Left cardiac atrium (tissue), 4 donors: ENCODE measurements at regions not wholly inside any gene's neighbourhood (a gene's known extent, or its start where the extent isn't known, plus 50 kb on each side); places are given as distances from the start of the nearest gene placed in this dataset.

Source experiments
- ATAC-seq, 2 donors: fragments of 200-7000 bp; cut with Tn5 transposase; one replicate each; pipeline ENCODE4 v1.9.1; 2020; ENCODE audit warnings: mild to moderate bottlenecking in 2 of 2, moderate library complexity in 2 of 2
- DNase-seq: peaks from one replicate; pipeline ENCODE4 v3.0.0-alpha.2; 2020
- intact Hi-C, 2 donors: fragments of 100-400 bp; cut with DNase I; formaldehyde crosslinking; loops; one replicate each; pipeline versions ENCODE4 v1.14.1 to v1.15.1; 2022 to 2023
- donor health status: DM: no; HTN: yes; CAD: no.
- donor health status: DM: no; HTN: yes; CAD: no; lungs with severe emphysema.
- donor health status: DM: yes; HTN: yes; CAD: no.
- donor health status: Dilated cardiomyopathy.

- ATAC-seq = no peak
- intact Hi-C loops = no loop called here
Measured at GRCh38 chr7:41809940-41810576, 107.2 kb upstream of the INHBA start.

DNA sequence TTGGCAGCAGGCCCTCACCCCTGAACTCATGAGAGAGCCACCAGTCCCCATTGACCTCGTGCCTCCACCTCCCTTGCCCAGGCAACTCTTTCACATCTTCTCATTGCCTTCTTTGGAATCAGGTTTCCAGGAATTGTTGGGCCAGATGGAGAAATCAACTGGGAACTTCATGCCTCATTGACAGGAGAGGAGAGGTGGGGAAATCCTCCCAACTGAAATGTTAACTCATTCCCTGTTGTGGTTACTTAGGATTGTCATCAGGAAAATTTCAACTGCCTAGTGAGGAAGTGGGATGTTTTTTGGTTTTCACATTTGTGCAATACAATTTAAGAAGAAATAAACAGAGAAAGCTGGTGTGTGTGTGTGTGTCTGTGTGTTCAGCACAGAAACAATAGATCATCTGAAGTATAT, 106.6 kb upstream of the INHBA start:
- no peak for DNase-seq
- intact Hi-C loops = no loop called here
- ATAC-seq = peak in 1 of 2 donors; percentile 30

More at GRCh38 chr7:41809940-41810576, 107.2 kb upstream of the INHBA start:
- no peak for DNase-seq

GRCh38 chr7:41809116-41809515, 106.2 kb upstream of the INHBA start:
- DNase-seq (no peak), ATAC-seq (no peak)
- intact Hi-C loops = no loop called here

GRCh38 chr7:41808541-41808940, 105.7 kb upstream of the INHBA start:
- no peak for DNase-seq
- intact Hi-C loops = no loop called here
- ATAC-seq = no peak

DNA sequence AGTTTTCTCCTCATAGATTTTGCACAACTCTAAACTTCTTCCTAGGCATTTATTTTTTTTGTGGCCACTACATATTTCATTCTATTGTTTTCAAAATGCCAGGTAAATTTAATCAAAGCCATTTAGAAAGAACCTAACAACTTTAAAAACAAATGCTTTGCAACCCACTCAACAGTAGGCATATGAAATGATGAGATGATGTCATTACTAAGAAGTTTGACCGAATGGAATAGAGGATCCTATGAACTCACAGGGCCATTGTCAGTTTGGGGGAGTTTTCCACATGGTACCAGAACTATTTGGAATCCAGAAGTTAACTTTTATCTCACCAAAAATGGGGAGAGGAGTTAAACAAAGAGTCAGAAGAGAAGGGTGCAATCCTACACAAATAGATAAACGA, 100.7 kb upstream of the INHBA start:
- no peak for DNase-seq
- intact Hi-C loops = no loop called here
- no peak for ATAC-seq

DNA sequence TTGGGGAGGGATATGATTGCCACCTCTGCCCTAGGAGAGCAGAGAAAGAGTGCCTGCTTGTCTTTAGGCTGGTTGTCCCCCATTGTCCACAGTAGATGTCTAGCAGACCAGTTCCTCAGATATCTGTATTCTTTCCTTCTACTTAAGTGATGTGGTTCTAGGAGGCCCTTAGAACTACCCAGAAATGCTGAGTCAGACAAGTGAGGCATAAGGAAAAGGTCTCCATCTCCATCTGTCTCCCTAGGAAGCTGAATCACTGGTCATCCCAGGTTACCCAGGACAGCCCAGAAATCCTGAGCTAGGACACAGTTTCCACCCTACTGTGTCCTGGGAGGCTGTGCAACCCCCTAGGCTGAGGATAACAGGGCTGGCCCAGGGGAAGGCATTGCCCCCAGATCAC, 93.4 kb upstream of the INHBA start:
- DNase-seq = no peak
- intact Hi-C loops = no loop called here
- ATAC-seq = no peak

- ATAC-seq (no peak), DNase-seq (no peak)
- intact Hi-C loops = no loop called here
Measured at GRCh38 chr7:41795276-41795833, 92.5 kb upstream of the INHBA start.

DNA sequence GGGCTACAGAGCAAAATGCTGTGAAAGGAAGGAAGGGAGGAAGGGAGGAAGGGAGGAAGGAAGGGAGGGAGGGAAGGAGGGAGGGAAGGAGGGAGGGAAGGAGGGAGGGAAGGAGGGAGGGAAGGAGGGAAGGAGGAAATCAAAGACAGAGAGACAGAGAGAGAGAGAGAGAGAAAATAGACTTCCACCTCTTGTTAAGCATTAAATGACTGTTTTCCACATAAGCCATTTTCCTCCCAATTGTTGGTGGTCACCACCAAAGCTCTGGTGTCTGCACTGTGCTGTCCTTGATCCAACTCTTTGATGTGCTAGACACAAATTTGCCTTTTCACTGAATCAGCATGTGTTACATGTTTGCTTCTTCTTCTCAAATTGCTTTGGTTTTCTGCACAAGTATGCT, 90.7 kb upstream of the INHBA start:
- intact Hi-C loops = no loop called here
- ATAC-seq (no peak), DNase-seq (no peak)

GRCh38 chr7:41792120-41792519, 89.2 kb upstream of the INHBA start:
- ATAC-seq (no peak), DNase-seq (no peak)
- intact Hi-C loops = no loop called here

- ATAC-seq (no peak), DNase-seq (no peak)
- intact Hi-C loops = no loop called here
Measured at GRCh38 chr7:41788556-41788955, 85.7 kb upstream of the INHBA start.

DNA sequence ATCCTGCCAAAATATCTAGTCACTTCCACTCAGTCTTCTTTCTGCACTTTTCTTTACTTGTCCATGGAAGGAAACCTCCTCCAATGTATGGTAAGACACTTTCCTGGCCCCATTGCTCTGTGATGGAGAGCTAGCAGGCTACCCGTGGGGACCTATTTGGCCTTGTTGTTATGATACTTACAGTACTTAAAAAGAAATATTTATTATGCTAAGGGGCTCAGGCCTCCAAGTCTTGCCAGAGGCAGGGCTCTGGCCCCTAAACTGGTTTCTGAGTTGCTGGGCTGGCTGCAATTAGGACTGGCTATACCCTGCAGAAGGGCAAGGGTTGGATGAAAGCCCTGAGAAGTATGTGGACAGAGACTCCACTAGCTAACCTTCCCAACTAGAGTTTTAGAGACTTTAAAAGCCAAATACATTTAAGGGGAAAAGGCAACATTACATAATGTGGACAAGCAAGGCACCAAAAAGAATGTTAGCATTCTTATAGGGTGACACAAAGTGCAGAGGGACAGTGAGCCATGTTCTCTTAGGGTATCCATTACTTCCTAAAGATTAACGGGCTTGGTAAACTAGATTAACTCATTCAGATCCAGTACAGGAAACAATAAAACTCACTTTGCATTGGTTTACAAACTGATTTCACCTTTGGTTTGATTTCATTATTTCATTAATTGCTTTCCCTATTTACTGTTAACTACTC, 84.9 kb upstream of the INHBA start:
- ATAC-seq (no peak), DNase-seq (no peak)
- intact Hi-C loops = no loop called here

- intact Hi-C loops = no loop called here
- DNase-seq = no peak
- no peak for ATAC-seq
Measured at GRCh38 chr7:41786944-41787343, 84.1 kb upstream of the INHBA start.

GRCh38 chr7:41786404-41786803, 83.5 kb upstream of the INHBA start:
- ATAC-seq (peak in 1 of 2 donors; percentile 30), DNase-seq (no peak)
- intact Hi-C loops = no loop called here

DNA sequence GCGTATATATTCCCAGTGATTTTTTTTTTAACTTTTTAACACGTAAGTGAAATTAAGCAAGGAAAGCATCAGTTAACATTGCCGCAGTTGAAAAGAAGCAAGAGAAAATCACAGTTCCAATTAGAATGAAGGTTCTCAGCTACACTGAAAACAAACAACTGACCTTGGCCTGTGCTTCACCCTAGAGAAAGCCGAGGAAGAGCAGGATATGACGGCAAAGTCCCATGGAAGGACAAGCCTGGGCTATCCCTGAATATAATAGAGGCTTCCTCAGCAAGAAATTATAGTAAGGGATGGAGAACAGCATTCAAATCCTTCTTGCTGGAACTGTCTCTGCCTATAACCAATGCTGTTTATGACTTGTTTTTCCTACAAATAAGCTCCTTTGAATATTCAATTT, 83.0 kb upstream of the INHBA start:
- ATAC-seq (no peak), DNase-seq (no peak)
- intact Hi-C loops = no loop called here

DNA sequence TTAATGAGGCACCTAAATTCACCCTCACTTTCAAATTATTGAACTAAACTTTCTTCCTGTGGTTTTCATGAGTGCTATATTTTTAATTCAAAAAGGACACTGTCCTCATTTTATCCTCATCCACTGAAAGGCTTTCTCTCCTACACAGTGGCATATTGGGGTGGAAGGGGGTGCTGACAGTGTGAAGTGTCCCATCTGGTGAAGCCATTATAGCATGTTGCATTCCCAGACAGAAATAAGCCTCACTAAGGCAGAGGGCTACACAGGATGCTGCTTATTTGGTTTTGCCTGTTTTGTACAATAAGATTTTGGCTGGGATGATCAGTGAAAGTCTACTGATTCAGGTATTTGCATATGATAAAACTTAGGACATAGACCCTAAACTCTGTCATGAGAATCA, 82.4 kb upstream of the INHBA start:
- no peak for ATAC-seq

GRCh38 chr7:41779918-41780317, 77.0 kb upstream of the INHBA start:
- intact Hi-C loops = no loop called here
- DNase-seq = no peak
- ATAC-seq = peak in 1 of 2 donors; percentile 42

More for the DNA sequence above, 82.4 kb upstream of the INHBA start:
- DNase-seq = no peak
- intact Hi-C loops = no loop called here

DNA sequence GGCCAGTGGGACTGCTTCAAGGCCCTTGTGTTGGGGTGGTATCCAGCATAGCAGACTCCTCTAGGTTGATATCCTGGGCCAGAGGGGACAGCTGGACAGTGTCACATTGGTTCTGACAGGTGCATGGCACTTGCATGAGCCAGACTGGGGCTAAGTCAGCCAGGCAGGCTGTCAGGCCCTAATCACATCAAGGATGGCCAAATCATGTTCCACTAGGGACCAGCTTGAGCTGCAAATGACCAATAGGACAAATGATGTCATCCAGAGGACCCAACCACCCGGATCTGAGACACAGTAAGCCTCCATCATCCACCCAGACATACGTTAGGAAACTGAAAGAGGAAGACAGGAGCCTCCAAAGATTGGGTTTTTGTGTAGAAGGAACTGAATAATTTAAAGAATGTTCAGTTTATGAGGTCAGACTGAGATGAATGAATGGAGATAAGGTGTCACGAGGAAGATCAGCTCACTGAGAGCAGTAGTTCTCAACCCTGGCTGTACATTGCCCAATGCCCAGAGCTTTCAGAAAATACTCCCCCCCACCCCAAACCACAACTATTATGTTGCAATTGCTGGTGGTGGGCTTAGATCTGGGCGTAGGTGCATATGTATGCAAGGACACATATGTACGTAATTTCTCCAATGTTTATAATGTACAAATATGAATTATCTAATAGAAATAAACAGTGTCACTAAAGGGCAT, 75.2 kb upstream of the INHBA start:
- ATAC-seq = peak in 1 of 2 donors; percentile 15
- DNase-seq = no peak
- intact Hi-C loops = no loop called here

- no peak for ATAC-seq
- no peak for DNase-seq
- intact Hi-C loops = no loop called here
Measured at GRCh38 chr7:41774966-41775365, 72.1 kb upstream of the INHBA start.

GRCh38 chr7:41773756-41774155, 70.9 kb upstream of the INHBA start:
- DNase-seq (no peak), ATAC-seq (no peak)
- intact Hi-C loops = no loop called here

DNA sequence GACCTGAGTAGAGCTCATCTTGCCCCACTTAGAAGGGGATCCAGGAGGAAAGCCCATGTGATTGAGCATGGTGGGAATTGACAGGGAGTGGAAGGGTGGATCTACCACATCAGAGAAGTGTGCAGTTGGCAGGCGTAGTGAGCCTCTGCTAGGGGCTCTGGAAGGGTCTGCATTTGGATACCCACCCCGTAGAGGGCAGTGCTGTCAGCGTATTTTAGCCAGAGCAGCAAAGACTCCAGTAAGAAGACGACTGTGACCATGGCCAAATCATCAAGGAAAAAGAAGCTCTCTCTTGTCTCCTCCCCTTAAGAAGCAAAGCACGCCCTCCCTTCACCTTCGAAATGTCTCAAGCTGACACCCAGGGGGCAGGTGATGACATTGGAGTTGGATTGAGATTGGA, 68.8 kb upstream of the INHBA start:
- intact Hi-C loops = no loop called here
- ATAC-seq = no peak

More for the DNA sequence above, 68.8 kb upstream of the INHBA start:
- DNase-seq = no peak
